ENCODE measurements at regions not wholly inside any gene's neighbourhood (a gene's known extent, or its start where the extent isn't known, plus 50 kb on each side); places are given as distances from the start of the nearest gene placed in this dataset.

DNA sequence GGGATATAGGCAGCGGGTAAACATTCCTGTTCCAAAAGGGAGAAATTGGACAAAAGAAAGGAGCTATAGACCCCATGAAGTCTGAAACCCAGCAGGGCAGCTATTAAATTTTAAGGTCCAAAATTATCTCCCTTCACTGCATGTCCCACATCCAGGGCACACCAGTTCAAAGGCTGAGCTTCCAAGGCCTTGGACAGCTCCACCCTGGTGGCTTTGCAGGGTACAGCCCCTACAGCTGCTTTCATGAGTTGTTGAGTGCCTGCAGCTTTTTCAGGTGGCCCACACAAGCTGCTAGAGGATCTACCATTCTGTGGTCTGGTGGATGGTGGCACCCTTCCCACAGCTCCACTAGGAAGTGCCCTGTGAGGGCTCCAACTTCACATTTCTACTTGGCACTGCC is 662.5 kb upstream of the PKN2 start:
- in situ Hi-C loops (cut with HindIII; ENCODE audit: low pct_unique_long_range_greater_than_20kb, low sequenced_read_pairs) (no loop called here), intact Hi-C loops (cut with micrococcal nuclease; ENCODE audit: unreplicated experiment) (no loop called here)
- ChIA-PET CTCF (no interaction called here), POLR2A (no interaction called here)
- Histone ChIP-seq H3K36me3 (ENCODE audit: control insufficient read depth, insufficient read depth, low read length) (no peaks in the 10 kb centered on the region), H3K27ac (ENCODE audit: low read length) (no peak overlapping the region), H3K4me3 (ENCODE audit: low read depth in 2 of 2, low read length in 2 of 2) (no peak overlapping the region), H3K27me3 (ENCODE audit: control insufficient read depth, insufficient read depth, low read length) (no peaks in the 10 kb centered on the region), H3K4me1 (ENCODE audit: control insufficient read depth, insufficient read depth, low read length) (no peaks in the 10 kb centered on the region), H3K9me3 (ENCODE audit: control insufficient read depth, insufficient read depth, low read depth, low read length) (no peaks in the 10 kb centered on the region)
- no TSS peak for BruUV-seq (replicated peaks)
- no peak for ATAC-seq
- TF ChIP-seq, protein P1, sequence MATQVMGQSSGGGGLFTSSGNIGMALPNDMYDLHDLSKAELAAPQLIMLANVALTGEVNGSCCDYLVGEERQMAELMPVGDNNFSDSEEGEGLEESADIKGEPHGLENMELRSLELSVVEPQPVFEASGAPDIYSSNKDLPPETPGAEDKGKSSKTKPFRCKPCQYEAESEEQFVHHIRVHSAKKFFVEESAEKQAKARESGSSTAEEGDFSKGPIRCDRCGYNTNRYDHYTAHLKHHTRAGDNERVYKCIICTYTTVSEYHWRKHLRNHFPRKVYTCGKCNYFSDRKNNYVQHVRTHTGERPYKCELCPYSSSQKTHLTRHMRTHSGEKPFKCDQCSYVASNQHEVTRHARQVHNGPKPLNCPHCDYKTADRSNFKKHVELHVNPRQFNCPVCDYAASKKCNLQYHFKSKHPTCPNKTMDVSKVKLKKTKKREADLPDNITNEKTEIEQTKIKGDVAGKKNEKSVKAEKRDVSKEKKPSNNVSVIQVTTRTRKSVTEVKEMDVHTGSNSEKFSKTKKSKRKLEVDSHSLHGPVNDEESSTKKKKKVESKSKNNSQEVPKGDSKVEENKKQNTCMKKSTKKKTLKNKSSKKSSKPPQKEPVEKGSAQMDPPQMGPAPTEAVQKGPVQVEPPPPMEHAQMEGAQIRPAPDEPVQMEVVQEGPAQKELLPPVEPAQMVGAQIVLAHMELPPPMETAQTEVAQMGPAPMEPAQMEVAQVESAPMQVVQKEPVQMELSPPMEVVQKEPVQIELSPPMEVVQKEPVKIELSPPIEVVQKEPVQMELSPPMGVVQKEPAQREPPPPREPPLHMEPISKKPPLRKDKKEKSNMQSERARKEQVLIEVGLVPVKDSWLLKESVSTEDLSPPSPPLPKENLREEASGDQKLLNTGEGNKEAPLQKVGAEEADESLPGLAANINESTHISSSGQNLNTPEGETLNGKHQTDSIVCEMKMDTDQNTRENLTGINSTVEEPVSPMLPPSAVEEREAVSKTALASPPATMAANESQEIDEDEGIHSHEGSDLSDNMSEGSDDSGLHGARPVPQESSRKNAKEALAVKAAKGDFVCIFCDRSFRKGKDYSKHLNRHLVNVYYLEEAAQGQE (IDR thresholded peaks at IDR 0.05; ENCODE audit: insufficient read depth in 1 of 2, low read depth in 2 of 2, low read length in 1 of 2), result no peak
- TF ChIP-seq POLR2AphosphoS5 (IDR thresholded peaks at IDR 0.05; ENCODE audit: low read depth, low read length) (no peak), SIN3A (IDR thresholded peaks at IDR 0.05; ENCODE audit: borderline replicate concordance, insufficient read depth, low read depth, low read length) (no peak), TCF7L2 (IDR thresholded peaks at IDR 0.05; ENCODE audit: low read depth, low read length) (no peak)
- TF ChIP-seq, protein P2, sequence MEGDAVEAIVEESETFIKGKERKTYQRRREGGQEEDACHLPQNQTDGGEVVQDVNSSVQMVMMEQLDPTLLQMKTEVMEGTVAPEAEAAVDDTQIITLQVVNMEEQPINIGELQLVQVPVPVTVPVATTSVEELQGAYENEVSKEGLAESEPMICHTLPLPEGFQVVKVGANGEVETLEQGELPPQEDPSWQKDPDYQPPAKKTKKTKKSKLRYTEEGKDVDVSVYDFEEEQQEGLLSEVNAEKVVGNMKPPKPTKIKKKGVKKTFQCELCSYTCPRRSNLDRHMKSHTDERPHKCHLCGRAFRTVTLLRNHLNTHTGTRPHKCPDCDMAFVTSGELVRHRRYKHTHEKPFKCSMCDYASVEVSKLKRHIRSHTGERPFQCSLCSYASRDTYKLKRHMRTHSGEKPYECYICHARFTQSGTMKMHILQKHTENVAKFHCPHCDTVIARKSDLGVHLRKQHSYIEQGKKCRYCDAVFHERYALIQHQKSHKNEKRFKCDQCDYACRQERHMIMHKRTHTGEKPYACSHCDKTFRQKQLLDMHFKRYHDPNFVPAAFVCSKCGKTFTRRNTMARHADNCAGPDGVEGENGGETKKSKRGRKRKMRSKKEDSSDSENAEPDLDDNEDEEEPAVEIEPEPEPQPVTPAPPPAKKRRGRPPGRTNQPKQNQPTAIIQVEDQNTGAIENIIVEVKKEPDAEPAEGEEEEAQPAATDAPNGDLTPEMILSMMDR (IDR thresholded peaks at IDR 0.05), result no peak
- DNase-seq (ENCODE audit: low read depth, low spot score), result no peak

DNA sequence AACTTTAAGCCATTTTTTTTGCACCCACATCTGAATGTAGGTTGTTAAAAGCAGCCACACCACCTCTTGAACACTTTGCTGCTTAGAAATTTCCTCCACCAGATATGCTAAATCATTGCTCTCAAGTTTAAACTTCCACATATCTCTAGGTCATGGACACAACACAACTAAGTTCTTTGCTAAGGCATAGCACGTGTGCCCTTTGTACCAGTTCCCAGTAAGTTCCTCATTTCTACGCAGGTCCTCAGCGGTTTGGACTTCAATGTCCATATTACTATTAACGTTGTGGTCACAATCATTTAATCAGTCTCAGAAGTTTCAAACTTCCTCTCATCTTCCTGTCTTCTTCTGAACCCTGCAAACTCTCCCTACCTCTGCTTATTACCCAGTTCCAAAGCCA is 661.6 kb upstream of the PKN2 start:
- Histone ChIP-seq H3K9me3 (ENCODE audit: control insufficient read depth, insufficient read depth, low read depth, low read length) (no peaks in the 10 kb centered on the region), H3K27ac (ENCODE audit: low read length) (no peak overlapping the region), H3K4me3 (ENCODE audit: low read depth in 2 of 2, low read length in 2 of 2) (no peak overlapping the region), H3K27me3 (ENCODE audit: control insufficient read depth, insufficient read depth, low read length) (no peaks in the 10 kb centered on the region), H3K4me1 (ENCODE audit: control insufficient read depth, insufficient read depth, low read length) (no peaks in the 10 kb centered on the region), H3K36me3 (ENCODE audit: control insufficient read depth, insufficient read depth, low read length) (no peaks in the 10 kb centered on the region)
- no peak for DNase-seq (ENCODE audit: low read depth, low spot score)
- TF ChIP-seq, protein P1 (IDR thresholded peaks at IDR 0.05; ENCODE audit: insufficient read depth in 1 of 2, low read depth in 2 of 2, low read length in 1 of 2), result no peak
- TF ChIP-seq SIN3A (IDR thresholded peaks at IDR 0.05; ENCODE audit: borderline replicate concordance, insufficient read depth, low read depth, low read length) (no peak), TCF7L2 (IDR thresholded peaks at IDR 0.05; ENCODE audit: low read depth, low read length) (no peak), POLR2AphosphoS5 (IDR thresholded peaks at IDR 0.05; ENCODE audit: low read depth, low read length) (no peak)
- TF ChIP-seq, protein P2 (IDR thresholded peaks at IDR 0.05), result no peak
- no TSS peak for BruUV-seq (replicated peaks)
- no peak for ATAC-seq
- ChIA-PET POLR2A (no interaction called here), CTCF (no interaction called here)
- in situ Hi-C loops (cut with HindIII; ENCODE audit: low pct_unique_long_range_greater_than_20kb, low sequenced_read_pairs), result no loop called here
- intact Hi-C loops (cut with micrococcal nuclease; ENCODE audit: unreplicated experiment), result no loop called here

All from Panc1 (cell line).